Ovary (tissue), 3 donors: ENCODE measurements at regions not wholly inside any gene's neighbourhood (a gene's known extent, or its start where the extent isn't known, plus 50 kb on each side); places are given as distances from the start of the nearest gene placed in this dataset.

Experiments
- CTCF ChIP-seq, 3 donors: fragments of 450-650 bp in 2 of 3; fragments of 200-600 bp in 1 of 3; IDR thresholded peaks; one replicate each; pipeline versions ENCODE4 v1.5.1 to v1.8.0; 2016 to 2022; ENCODE audit warnings: antibody characterized with exemption in 3 of 3, mild to moderate bottlenecking in 1 of 3
- POLR2A ChIP-seq: fragments of 450-650 bp; IDR thresholded peaks from one replicate; pipeline ENCODE4 v1.6.1; 2017; ENCODE audit warnings: antibody characterized with exemption, mild to moderate bottlenecking, moderate library complexity
- donor health status: DM: no; HTN: no; CAD: no.

GRCh38 chr3:144462337-144462736 lies 490.7 kb downstream of the DIPK2A start:
- no peak for TF ChIP-seq CTCF (IDR thresholded peaks at IDR 0.05)
- no peak for TF ChIP-seq POLR2A
